ENCODE measurements at regions not wholly inside any gene's neighbourhood (a gene's known extent, or its start where the extent isn't known, plus 50 kb on each side); places are given as distances from the start of the nearest gene placed in this dataset.

- peaks cover 6% of the 10 kb centered on the region for H3K27me3 Mint-ChIP-seq (ENCODE audit: low read depth)
Observed at GRCh38 chr6:8231956-8232355, 129.6 kb upstream of the EEF1E1 start.

GRCh38 chr6:8229915-8230756 lies 127.8 kb upstream of the EEF1E1 start:
- H3K27me3 Mint-ChIP-seq (ENCODE audit: low read depth), result peaks cover 2% of the 10 kb centered on the region
- H3K4me1 Mint-ChIP-seq (ENCODE audit: low read depth), result no peaks in the 10 kb centered on the region
- no peak overlapping the region for H3K4me3 Mint-ChIP-seq (ENCODE audit: low read depth)
- no peak for DNase-seq (ENCODE audit: low spot score)
- H3K9me3 Mint-ChIP-seq, result no peaks in the 10 kb centered on the region
- no peak overlapping the region for H3K27ac Mint-ChIP-seq
- intact Hi-C loops (cut with micrococcal nuclease), result no loop called here
- no peaks in the 10 kb centered on the region for H3K36me3 Mint-ChIP-seq (ENCODE audit: low read depth)

More at GRCh38 chr6:8231956-8232355, 129.6 kb upstream of the EEF1E1 start:
- Mint-ChIP-seq H3K36me3 (ENCODE audit: low read depth) (no peaks in the 10 kb centered on the region), H3K9me3 (no peaks in the 10 kb centered on the region), H3K4me3 (ENCODE audit: low read depth) (no peak overlapping the region), H3K27ac (no peak overlapping the region), H3K4me1 (ENCODE audit: low read depth) (no peaks in the 10 kb centered on the region)
- DNase-seq (ENCODE audit: low spot score), result no peak
- intact Hi-C loops (cut with micrococcal nuclease), result no loop called here

GRCh38 chr6:8225113-8225512 lies 122.8 kb upstream of the EEF1E1 start:
- no peak overlapping the region for H3K4me3 Mint-ChIP-seq (ENCODE audit: low read depth)
- H3K9me3 Mint-ChIP-seq, result no peaks in the 10 kb centered on the region
- H3K27me3 Mint-ChIP-seq (ENCODE audit: low read depth), result no peaks in the 10 kb centered on the region
- no peak for DNase-seq (ENCODE audit: low spot score)
- no peaks in the 10 kb centered on the region for H3K4me1 Mint-ChIP-seq (ENCODE audit: low read depth)
- intact Hi-C loops (cut with micrococcal nuclease), result no loop called here
- no peaks in the 10 kb centered on the region for H3K36me3 Mint-ChIP-seq (ENCODE audit: low read depth)
- no peak overlapping the region for H3K27ac Mint-ChIP-seq

- Mint-ChIP-seq H3K9me3 (no peaks in the 10 kb centered on the region), H3K27ac (no peak overlapping the region), H3K4me3 (ENCODE audit: low read depth) (no peak overlapping the region), H3K36me3 (ENCODE audit: low read depth) (no peaks in the 10 kb centered on the region), H3K4me1 (ENCODE audit: low read depth) (no peaks in the 10 kb centered on the region), H3K27me3 (ENCODE audit: low read depth) (peaks cover 3% of the 10 kb centered on the region)
- intact Hi-C loops (cut with micrococcal nuclease), result no loop called here
- DNase-seq (ENCODE audit: low spot score), result no peak
Observed at GRCh38 chr6:8223678-8224077, 121.3 kb upstream of the EEF1E1 start.

GRCh38 chr6:8219352-8219943 lies 117.1 kb upstream of the EEF1E1 start:
- no peaks in the 10 kb centered on the region for H3K4me1 Mint-ChIP-seq (ENCODE audit: low read depth)
- no peak overlapping the region for H3K27ac Mint-ChIP-seq
- intact Hi-C loops (cut with micrococcal nuclease), result loop anchor here (2.0 to 10.0 kb wide), 2 partner anchors 155 to 497 kb away; partner anchors contain the start of gene BLOC1S5
- no peaks in the 10 kb centered on the region for H3K36me3 Mint-ChIP-seq (ENCODE audit: low read depth)
- no peak for DNase-seq (ENCODE audit: low spot score)
- H3K9me3 Mint-ChIP-seq, result no peaks in the 10 kb centered on the region
- peaks cover 3% of the 10 kb centered on the region for H3K27me3 Mint-ChIP-seq (ENCODE audit: low read depth)
- H3K4me3 Mint-ChIP-seq (ENCODE audit: low read depth), result no peak overlapping the region

- no peak for DNase-seq (ENCODE audit: low spot score)
- no peaks in the 10 kb centered on the region for H3K9me3 Mint-ChIP-seq
- no peaks in the 10 kb centered on the region for H3K4me1 Mint-ChIP-seq (ENCODE audit: low read depth)
- no peak overlapping the region for H3K4me3 Mint-ChIP-seq (ENCODE audit: low read depth)
- no peak overlapping the region for H3K27ac Mint-ChIP-seq
- H3K27me3 Mint-ChIP-seq (ENCODE audit: low read depth), result peaks cover 3% of the 10 kb centered on the region
- no peaks in the 10 kb centered on the region for H3K36me3 Mint-ChIP-seq (ENCODE audit: low read depth)
- intact Hi-C loops (cut with micrococcal nuclease), result loop anchor here (2.0 to 10.0 kb wide), 2 partner anchors 154 to 496 kb away; partner anchors contain the start of gene BLOC1S5
Observed at GRCh38 chr6:8218861-8219260, 116.5 kb upstream of the EEF1E1 start.

GRCh38 chr6:8215631-8216030 lies 113.3 kb upstream of the EEF1E1 start:
- peaks cover 3% of the 10 kb centered on the region for H3K27me3 Mint-ChIP-seq (ENCODE audit: low read depth)
- no peak for DNase-seq (ENCODE audit: low spot score)
- H3K27ac Mint-ChIP-seq, result no peak overlapping the region
- no peaks in the 10 kb centered on the region for H3K9me3 Mint-ChIP-seq
- no peaks in the 10 kb centered on the region for H3K36me3 Mint-ChIP-seq (ENCODE audit: low read depth)
- intact Hi-C loops (cut with micrococcal nuclease), result loop anchor here (10.0 kb wide), 1 partner anchor 151 kb away; the partner anchor contains the start of gene BLOC1S5
- no peak overlapping the region for H3K4me3 Mint-ChIP-seq (ENCODE audit: low read depth)
- no peaks in the 10 kb centered on the region for H3K4me1 Mint-ChIP-seq (ENCODE audit: low read depth)

- Mint-ChIP-seq H3K27ac (no peak overlapping the region), H3K4me1 (ENCODE audit: low read depth) (no peaks in the 10 kb centered on the region), H3K27me3 (ENCODE audit: low read depth) (no peaks in the 10 kb centered on the region), H3K4me3 (ENCODE audit: low read depth) (no peak overlapping the region), H3K36me3 (ENCODE audit: low read depth) (no peaks in the 10 kb centered on the region), H3K9me3 (no peaks in the 10 kb centered on the region)
- no peak for DNase-seq (ENCODE audit: low spot score)
- intact Hi-C loops (cut with micrococcal nuclease), result loop anchor here (10.0 kb wide), 1 partner anchor 149 kb away; the partner anchor contains the start of gene BLOC1S5
Observed at GRCh38 chr6:8213995-8214394, 111.6 kb upstream of the EEF1E1 start.

GRCh38 chr6:8212720-8213434 lies 110.5 kb upstream of the EEF1E1 start:
- no peaks in the 10 kb centered on the region for H3K4me1 Mint-ChIP-seq (ENCODE audit: low read depth)
- H3K27me3 Mint-ChIP-seq (ENCODE audit: low read depth), result no peaks in the 10 kb centered on the region
- no peaks in the 10 kb centered on the region for H3K9me3 Mint-ChIP-seq
- H3K4me3 Mint-ChIP-seq (ENCODE audit: low read depth), result no peak overlapping the region
- intact Hi-C loops (cut with micrococcal nuclease), result loop anchor here (10.0 kb wide), 1 partner anchor 148 kb away; the partner anchor contains the start of gene BLOC1S5
- no peak overlapping the region for H3K27ac Mint-ChIP-seq
- DNase-seq (ENCODE audit: low spot score), result no peak
- H3K36me3 Mint-ChIP-seq (ENCODE audit: low read depth), result no peaks in the 10 kb centered on the region

- H3K27ac Mint-ChIP-seq, result no peak overlapping the region
- H3K9me3 Mint-ChIP-seq, result no peaks in the 10 kb centered on the region
- intact Hi-C loops (cut with micrococcal nuclease), result no loop called here
Observed at GRCh38 chr6:8207869-8208191, 105.5 kb upstream of the EEF1E1 start.

GRCh38 chr6:8207191-8207868 lies 105.0 kb upstream of the EEF1E1 start:
- H3K27me3 Mint-ChIP-seq (ENCODE audit: low read depth), result no peaks in the 10 kb centered on the region
- H3K9me3 Mint-ChIP-seq, result no peaks in the 10 kb centered on the region
- intact Hi-C loops (cut with micrococcal nuclease), result no loop called here
- H3K36me3 Mint-ChIP-seq (ENCODE audit: low read depth), result no peaks in the 10 kb centered on the region
- H3K4me3 Mint-ChIP-seq (ENCODE audit: low read depth), result no peak overlapping the region
- no peak overlapping the region for H3K27ac Mint-ChIP-seq
- H3K4me1 Mint-ChIP-seq (ENCODE audit: low read depth), result no peaks in the 10 kb centered on the region
- DNase-seq (ENCODE audit: low spot score), result no peak

More at GRCh38 chr6:8207869-8208191, 105.5 kb upstream of the EEF1E1 start:
- Mint-ChIP-seq H3K4me1 (ENCODE audit: low read depth) (no peaks in the 10 kb centered on the region), H3K36me3 (ENCODE audit: low read depth) (no peaks in the 10 kb centered on the region), H3K27me3 (ENCODE audit: low read depth) (no peaks in the 10 kb centered on the region), H3K4me3 (ENCODE audit: low read depth) (no peak overlapping the region)
- DNase-seq (ENCODE audit: low spot score), result no peak

GRCh38 chr6:8203337-8203736 lies 101.0 kb upstream of the EEF1E1 start:
- no peaks in the 10 kb centered on the region for H3K4me1 Mint-ChIP-seq (ENCODE audit: low read depth)
- H3K36me3 Mint-ChIP-seq (ENCODE audit: low read depth), result no peaks in the 10 kb centered on the region
- H3K27me3 Mint-ChIP-seq (ENCODE audit: low read depth), result peaks cover under 1% of the 10 kb centered on the region
- H3K9me3 Mint-ChIP-seq, result no peaks in the 10 kb centered on the region
- no peak overlapping the region for H3K4me3 Mint-ChIP-seq (ENCODE audit: low read depth)
- H3K27ac Mint-ChIP-seq, result no peak overlapping the region
- intact Hi-C loops (cut with micrococcal nuclease), result no loop called here
- no peak for DNase-seq (ENCODE audit: low spot score)
